ENCODE measurements at regions not wholly inside any gene's neighbourhood (a gene's known extent, or its start where the extent isn't known, plus 50 kb on each side); places are given as distances from the start of the nearest gene placed in this dataset.

GRCh38 chr4:104418286-104418685 is 76.4 kb downstream of the CXXC4 start:
- intact Hi-C loops (cut with micrococcal nuclease) = no loop called here
- Mint-ChIP-seq H3K4me3 (no peak overlapping the region), H3K27me3 (ENCODE audit: insufficient read depth) (no peaks in the 10 kb centered on the region), H3K4me1 (ENCODE audit: low read depth) (no peaks in the 10 kb centered on the region), H3K36me3 (ENCODE audit: low read depth) (no peaks in the 10 kb centered on the region), H3K9me3 (no peaks in the 10 kb centered on the region), H3K27ac (no peak overlapping the region)
- DNase-seq (ENCODE audit: low spot score) = no peak

- Mint-ChIP-seq H3K27me3 (ENCODE audit: insufficient read depth) (no peaks in the 10 kb centered on the region), H3K4me1 (ENCODE audit: low read depth) (no peaks in the 10 kb centered on the region), H3K36me3 (ENCODE audit: low read depth) (no peaks in the 10 kb centered on the region), H3K4me3 (no peak overlapping the region), H3K9me3 (no peaks in the 10 kb centered on the region), H3K27ac (no peak overlapping the region)
- DNase-seq (ENCODE audit: low spot score) = no peak
- intact Hi-C loops (cut with micrococcal nuclease) = no loop called here
Measured at GRCh38 chr4:104417357-104417882, 77.3 kb downstream of the CXXC4 start.

GRCh38 chr4:104416725-104417356 is 77.9 kb downstream of the CXXC4 start:
- no peak overlapping the region for H3K27ac Mint-ChIP-seq

GRCh38 chr4:104413487-104413886 is 81.2 kb downstream of the CXXC4 start:
- Mint-ChIP-seq H3K4me3 (no peak overlapping the region), H3K27me3 (ENCODE audit: insufficient read depth) (no peaks in the 10 kb centered on the region), H3K36me3 (ENCODE audit: low read depth) (no peaks in the 10 kb centered on the region), H3K4me1 (ENCODE audit: low read depth) (no peaks in the 10 kb centered on the region), H3K9me3 (no peaks in the 10 kb centered on the region), H3K27ac (no peak overlapping the region)
- intact Hi-C loops (cut with micrococcal nuclease) = no loop called here
- no peak for DNase-seq (ENCODE audit: low spot score)

More at GRCh38 chr4:104416725-104417356, 77.9 kb downstream of the CXXC4 start:
- no peaks in the 10 kb centered on the region for H3K9me3 Mint-ChIP-seq
- H3K36me3 Mint-ChIP-seq (ENCODE audit: low read depth) = no peaks in the 10 kb centered on the region
- H3K27me3 Mint-ChIP-seq (ENCODE audit: insufficient read depth) = no peaks in the 10 kb centered on the region
- no peak for DNase-seq (ENCODE audit: low spot score)
- no peak overlapping the region for H3K4me3 Mint-ChIP-seq
- intact Hi-C loops (cut with micrococcal nuclease) = no loop called here
- H3K4me1 Mint-ChIP-seq (ENCODE audit: low read depth) = no peaks in the 10 kb centered on the region

GRCh38 chr4:104412344-104412743 is 82.3 kb downstream of the CXXC4 start:
- Mint-ChIP-seq H3K36me3 (ENCODE audit: low read depth) (no peaks in the 10 kb centered on the region), H3K27ac (no peak overlapping the region), H3K4me1 (ENCODE audit: low read depth) (no peaks in the 10 kb centered on the region), H3K27me3 (ENCODE audit: insufficient read depth) (no peaks in the 10 kb centered on the region), H3K9me3 (no peaks in the 10 kb centered on the region), H3K4me3 (no peak overlapping the region)
- DNase-seq (ENCODE audit: low spot score) = no peak
- intact Hi-C loops (cut with micrococcal nuclease) = no loop called here

GRCh38 chr4:104411502-104411901 is 83.2 kb downstream of the CXXC4 start:
- H3K27ac Mint-ChIP-seq = no peak overlapping the region
- H3K4me1 Mint-ChIP-seq (ENCODE audit: low read depth) = no peaks in the 10 kb centered on the region

GRCh38 chr4:104408878-104409277 is 85.8 kb downstream of the CXXC4 start:
- no peak for DNase-seq (ENCODE audit: low spot score)
- H3K27me3 Mint-ChIP-seq (ENCODE audit: insufficient read depth) = no peaks in the 10 kb centered on the region
- no peak overlapping the region for H3K4me3 Mint-ChIP-seq
- H3K4me1 Mint-ChIP-seq (ENCODE audit: low read depth) = no peaks in the 10 kb centered on the region
- intact Hi-C loops (cut with micrococcal nuclease) = no loop called here
- no peaks in the 10 kb centered on the region for H3K36me3 Mint-ChIP-seq (ENCODE audit: low read depth)
- H3K27ac Mint-ChIP-seq = no peak overlapping the region
- H3K9me3 Mint-ChIP-seq = no peaks in the 10 kb centered on the region

More at GRCh38 chr4:104411502-104411901, 83.2 kb downstream of the CXXC4 start:
- DNase-seq (ENCODE audit: low spot score) = no peak
- Mint-ChIP-seq H3K4me3 (no peak overlapping the region), H3K27me3 (ENCODE audit: insufficient read depth) (no peaks in the 10 kb centered on the region), H3K9me3 (no peaks in the 10 kb centered on the region), H3K36me3 (ENCODE audit: low read depth) (no peaks in the 10 kb centered on the region)
- intact Hi-C loops (cut with micrococcal nuclease) = no loop called here

- no peaks in the 10 kb centered on the region for H3K4me1 Mint-ChIP-seq (ENCODE audit: low read depth)
- H3K9me3 Mint-ChIP-seq = peaks cover under 1% of the 10 kb centered on the region
- H3K36me3 Mint-ChIP-seq (ENCODE audit: low read depth) = no peaks in the 10 kb centered on the region
- no peak overlapping the region for H3K4me3 Mint-ChIP-seq
- intact Hi-C loops (cut with micrococcal nuclease) = no loop called here
- H3K27ac Mint-ChIP-seq = no peak overlapping the region
- DNase-seq (ENCODE audit: low spot score) = no peak
- no peaks in the 10 kb centered on the region for H3K27me3 Mint-ChIP-seq (ENCODE audit: insufficient read depth)
Measured at GRCh38 chr4:104404361-104404760, 90.3 kb downstream of the CXXC4 start.

- Mint-ChIP-seq H3K36me3 (ENCODE audit: low read depth) (no peaks in the 10 kb centered on the region), H3K4me1 (ENCODE audit: low read depth) (no peaks in the 10 kb centered on the region), H3K27me3 (ENCODE audit: insufficient read depth) (no peaks in the 10 kb centered on the region), H3K27ac (no peak overlapping the region), H3K4me3 (no peak overlapping the region), H3K9me3 (peaks cover 4% of the 10 kb centered on the region)
- no peak for DNase-seq (ENCODE audit: low spot score)
- intact Hi-C loops (cut with micrococcal nuclease) = no loop called here
Measured at GRCh38 chr4:104395168-104395614, 99.5 kb downstream of the CXXC4 start.

- no peaks in the 10 kb centered on the region for H3K27me3 Mint-ChIP-seq (ENCODE audit: insufficient read depth)
- DNase-seq (ENCODE audit: low spot score) = no peak
- H3K36me3 Mint-ChIP-seq (ENCODE audit: low read depth) = no peaks in the 10 kb centered on the region
- intact Hi-C loops (cut with micrococcal nuclease) = no loop called here
- no peak overlapping the region for H3K4me3 Mint-ChIP-seq
- no peak overlapping the region for H3K27ac Mint-ChIP-seq
- H3K9me3 Mint-ChIP-seq = peaks cover 4% of the 10 kb centered on the region
- H3K4me1 Mint-ChIP-seq (ENCODE audit: low read depth) = no peaks in the 10 kb centered on the region
Measured at GRCh38 chr4:104394406-104395167, 100.1 kb downstream of the CXXC4 start.

- H3K4me3 Mint-ChIP-seq = no peak overlapping the region
- no peak for DNase-seq (ENCODE audit: low spot score)
- H3K36me3 Mint-ChIP-seq (ENCODE audit: low read depth) = no peaks in the 10 kb centered on the region
- no peak overlapping the region for H3K27ac Mint-ChIP-seq
- no peaks in the 10 kb centered on the region for H3K27me3 Mint-ChIP-seq (ENCODE audit: insufficient read depth)
- no peaks in the 10 kb centered on the region for H3K9me3 Mint-ChIP-seq
- no peaks in the 10 kb centered on the region for H3K4me1 Mint-ChIP-seq (ENCODE audit: low read depth)
- intact Hi-C loops (cut with micrococcal nuclease) = no loop called here
Measured at GRCh38 chr4:104393655-104394324, 100.9 kb downstream of the CXXC4 start.

- Mint-ChIP-seq H3K4me1 (ENCODE audit: low read depth) (no peaks in the 10 kb centered on the region), H3K27me3 (ENCODE audit: insufficient read depth) (no peaks in the 10 kb centered on the region), H3K4me3 (no peak overlapping the region), H3K36me3 (ENCODE audit: low read depth) (no peaks in the 10 kb centered on the region), H3K9me3 (peaks cover 4% of the 10 kb centered on the region), H3K27ac (no peak overlapping the region)
- no peak for DNase-seq (ENCODE audit: low spot score)
- intact Hi-C loops (cut with micrococcal nuclease) = no loop called here
Measured at GRCh38 chr4:104385713-104386112, 109.0 kb downstream of the CXXC4 start.

- H3K4me1 Mint-ChIP-seq (ENCODE audit: low read depth) = no peaks in the 10 kb centered on the region
- peaks cover 4% of the 10 kb centered on the region for H3K9me3 Mint-ChIP-seq
- no peak overlapping the region for H3K27ac Mint-ChIP-seq
- no peaks in the 10 kb centered on the region for H3K36me3 Mint-ChIP-seq (ENCODE audit: low read depth)
- no peak overlapping the region for H3K4me3 Mint-ChIP-seq
- DNase-seq (ENCODE audit: low spot score) = no peak
- intact Hi-C loops (cut with micrococcal nuclease) = no loop called here
- H3K27me3 Mint-ChIP-seq (ENCODE audit: insufficient read depth) = no peaks in the 10 kb centered on the region
Measured at GRCh38 chr4:104382961-104383360, 111.7 kb downstream of the CXXC4 start.

Data from activated T-helper 1 cell treated with anti-CD3 and anti-CD28 coated beads, Interleukin-12 subunit alpha, Interleukin-12 subunit beta, Interleukin-2, Interleukin-4 antibody, amounts not matched to agents 30 ng/mL and 10 ng/mL and 1 ng/mL, durations not matched to agents 14 hours and 24 hours and 36 hours (primary cell).